ENCODE measurements at regions not wholly inside any gene's neighbourhood (a gene's known extent, or its start where the extent isn't known, plus 50 kb on each side); places are given as distances from the start of the nearest gene placed in this dataset.

GRCh38 chr4:100889898-100890297 lies 372.1 kb upstream of the EMCN start:
- TF ChIP-seq SUZ12 (IDR thresholded peaks at IDR 0.05; ENCODE audit: extremely low read depth, insufficient read depth, insufficient read length) (no peak), ZNF274 (IDR thresholded peaks at IDR 0.05; ENCODE audit: low read depth, low read length) (no peak), YY1 (IDR thresholded peaks at IDR 0.05; ENCODE audit: insufficient read depth, insufficient read length) (no peak)
- H3K4me1 ChIP-seq (ENCODE audit: insufficient read depth, insufficient read length) = no peaks in the 10 kb centered on the region
- H3K9ac ChIP-seq (ENCODE audit: insufficient read length, low read depth) = no peak overlapping the region
- no peak overlapping the region for H3K4me3 ChIP-seq (ENCODE audit: insufficient read length, low read depth)
- H3K27me3 ChIP-seq (ENCODE audit: insufficient read depth, insufficient read length) = no peaks in the 10 kb centered on the region
- no peaks in the 10 kb centered on the region for H3K9me3 ChIP-seq (ENCODE audit: insufficient read depth, low read length)
- H3K36me3 ChIP-seq (ENCODE audit: insufficient read depth, insufficient read length, low read length) = no peaks in the 10 kb centered on the region
- no peak for DNase-seq (ENCODE audit: low read depth, low spot score)

GRCh38 chr4:100889401-100889800 lies 371.6 kb upstream of the EMCN start:
- no peak for TF ChIP-seq YY1 (IDR thresholded peaks at IDR 0.05; ENCODE audit: insufficient read depth, insufficient read length)
- no peak for TF ChIP-seq ZNF274 (IDR thresholded peaks at IDR 0.05; ENCODE audit: low read depth, low read length)
- TF ChIP-seq SUZ12 (IDR thresholded peaks at IDR 0.05; ENCODE audit: extremely low read depth, insufficient read depth, insufficient read length) = no peak
- Histone ChIP-seq H3K9ac (ENCODE audit: insufficient read length, low read depth) (no peak overlapping the region), H3K27me3 (ENCODE audit: insufficient read depth, insufficient read length) (no peaks in the 10 kb centered on the region), H3K4me1 (ENCODE audit: insufficient read depth, insufficient read length) (no peaks in the 10 kb centered on the region), H3K4me3 (ENCODE audit: insufficient read length, low read depth) (no peak overlapping the region), H3K36me3 (ENCODE audit: insufficient read depth, insufficient read length, low read length) (no peaks in the 10 kb centered on the region), H3K9me3 (ENCODE audit: insufficient read depth, low read length) (no peaks in the 10 kb centered on the region)
- no peak for DNase-seq (ENCODE audit: low read depth, low spot score)

- Histone ChIP-seq H3K27me3 (ENCODE audit: insufficient read depth, insufficient read length) (no peaks in the 10 kb centered on the region), H3K36me3 (ENCODE audit: insufficient read depth, insufficient read length, low read length) (no peaks in the 10 kb centered on the region), H3K9me3 (ENCODE audit: insufficient read depth, low read length) (no peaks in the 10 kb centered on the region), H3K9ac (ENCODE audit: insufficient read length, low read depth) (no peak overlapping the region), H3K4me3 (ENCODE audit: insufficient read length, low read depth) (no peak overlapping the region), H3K4me1 (ENCODE audit: insufficient read depth, insufficient read length) (no peaks in the 10 kb centered on the region)
- no peak for DNase-seq (ENCODE audit: low read depth, low spot score)
- TF ChIP-seq YY1 (IDR thresholded peaks at IDR 0.05; ENCODE audit: insufficient read depth, insufficient read length) (no peak), SUZ12 (IDR thresholded peaks at IDR 0.05; ENCODE audit: extremely low read depth, insufficient read depth, insufficient read length) (no peak), ZNF274 (IDR thresholded peaks at IDR 0.05; ENCODE audit: low read depth, low read length) (no peak)
These were observed 364.8 kb upstream of the EMCN start for GRCh38 chr4:100882661-100883060.

- no peaks in the 10 kb centered on the region for H3K9me3 ChIP-seq (ENCODE audit: insufficient read depth, low read length)
- no peak for TF ChIP-seq SUZ12 (IDR thresholded peaks at IDR 0.05; ENCODE audit: extremely low read depth, insufficient read depth, insufficient read length)
- H3K4me3 ChIP-seq (ENCODE audit: insufficient read length, low read depth) = no peak overlapping the region
- no peaks in the 10 kb centered on the region for H3K36me3 ChIP-seq (ENCODE audit: insufficient read depth, insufficient read length, low read length)
- H3K27me3 ChIP-seq (ENCODE audit: insufficient read depth, insufficient read length) = no peaks in the 10 kb centered on the region
- H3K4me1 ChIP-seq (ENCODE audit: insufficient read depth, insufficient read length) = no peaks in the 10 kb centered on the region
- no peak for DNase-seq (ENCODE audit: low read depth, low spot score)
- H3K9ac ChIP-seq (ENCODE audit: insufficient read length, low read depth) = no peak overlapping the region
These were observed 363.5 kb upstream of the EMCN start for GRCh38 chr4:100881283-100881682.

- Histone ChIP-seq H3K4me1 (ENCODE audit: insufficient read depth, insufficient read length) (no peaks in the 10 kb centered on the region), H3K9me3 (ENCODE audit: insufficient read depth, low read length) (peaks cover 8% of the 10 kb centered on the region; the same call in 1 of the 2 replicates), H3K9ac (ENCODE audit: insufficient read length, low read depth) (no peak overlapping the region), H3K36me3 (ENCODE audit: insufficient read depth, insufficient read length, low read length) (no peaks in the 10 kb centered on the region), H3K4me3 (ENCODE audit: insufficient read length, low read depth) (no peak overlapping the region), H3K27me3 (ENCODE audit: insufficient read depth, insufficient read length) (no peaks in the 10 kb centered on the region)
- TF ChIP-seq ZNF274 (IDR thresholded peaks at IDR 0.05; ENCODE audit: low read depth, low read length) = no peak
- no peak for TF ChIP-seq YY1 (IDR thresholded peaks at IDR 0.05; ENCODE audit: insufficient read depth, insufficient read length)
- no peak for TF ChIP-seq SUZ12 (IDR thresholded peaks at IDR 0.05; ENCODE audit: extremely low read depth, insufficient read depth, insufficient read length)
- no peak for DNase-seq (ENCODE audit: low read depth, low spot score)
These were observed 362.2 kb upstream of the EMCN start for GRCh38 chr4:100880011-100880410.

GRCh38 chr4:100879471-100879870 lies 361.6 kb upstream of the EMCN start:
- H3K4me3 ChIP-seq (ENCODE audit: insufficient read length, low read depth) = no peak overlapping the region
- no peak for DNase-seq (ENCODE audit: low read depth, low spot score)
- H3K9me3 ChIP-seq (ENCODE audit: insufficient read depth, low read length) = peaks cover 8% of the 10 kb centered on the region; the same call in 1 of the 2 replicates
- H3K9ac ChIP-seq (ENCODE audit: insufficient read length, low read depth) = no peak overlapping the region
- no peaks in the 10 kb centered on the region for H3K27me3 ChIP-seq (ENCODE audit: insufficient read depth, insufficient read length)
- no peaks in the 10 kb centered on the region for H3K36me3 ChIP-seq (ENCODE audit: insufficient read depth, insufficient read length, low read length)
- no peaks in the 10 kb centered on the region for H3K4me1 ChIP-seq (ENCODE audit: insufficient read depth, insufficient read length)
- TF ChIP-seq YY1 (IDR thresholded peaks at IDR 0.05; ENCODE audit: insufficient read depth, insufficient read length) (no peak), ZNF274 (IDR thresholded peaks at IDR 0.05; ENCODE audit: low read depth, low read length) (no peak), SUZ12 (IDR thresholded peaks at IDR 0.05; ENCODE audit: extremely low read depth, insufficient read depth, insufficient read length) (no peak)

GRCh38 chr4:100876546-100876945 lies 358.7 kb upstream of the EMCN start:
- no peak for TF ChIP-seq YY1 (IDR thresholded peaks at IDR 0.05; ENCODE audit: insufficient read depth, insufficient read length)
- no peak for TF ChIP-seq SUZ12 (IDR thresholded peaks at IDR 0.05; ENCODE audit: extremely low read depth, insufficient read depth, insufficient read length)
- no peak for TF ChIP-seq ZNF274 (IDR thresholded peaks at IDR 0.05; ENCODE audit: low read depth, low read length)
- no peaks in the 10 kb centered on the region for H3K27me3 ChIP-seq (ENCODE audit: insufficient read depth, insufficient read length)
- DNase-seq (ENCODE audit: low read depth, low spot score) = no peak
- no peak overlapping the region for H3K4me3 ChIP-seq (ENCODE audit: insufficient read length, low read depth)
- no peaks in the 10 kb centered on the region for H3K36me3 ChIP-seq (ENCODE audit: insufficient read depth, insufficient read length, low read length)
- H3K9ac ChIP-seq (ENCODE audit: insufficient read length, low read depth) = no peak overlapping the region
- H3K4me1 ChIP-seq (ENCODE audit: insufficient read depth, insufficient read length) = no peaks in the 10 kb centered on the region
- peaks cover 8% of the 10 kb centered on the region; the same call in 1 of the 2 replicates for H3K9me3 ChIP-seq (ENCODE audit: insufficient read depth, low read length)

Data from NT2/D1 (cell line).